OCI-LY7 (cell line): ENCODE measurements at regions not wholly inside any gene's neighbourhood (a gene's known extent, or its start where the extent isn't known, plus 50 kb on each side); places are given as distances from the start of the nearest gene placed in this dataset.

ENCODE experiments used
- EZH2phosphoT487 ChIP-seq: fragments of 200-600 bp; sonication (generic); IDR thresholded peaks from 2 replicates; pipeline ENCODE4 v1.6.1; 2018; ENCODE audit warnings: low read depth, borderline replicate concordance, mild to moderate bottlenecking, mixed run types, antibody characterized with exemption, low read length, moderate library complexity, mixed read lengths
- TF ChIP-seq, protein P1 (sequence below): fragments of 200-600 bp; sonication (generic); conservative IDR thresholded peaks from 2 replicates; pipeline ENCODE4 v1.5.1; 2014; ENCODE audit warnings: mild to moderate bottlenecking, antibody characterized with exemption, low read length, moderate library complexity, mixed read lengths

DNA sequence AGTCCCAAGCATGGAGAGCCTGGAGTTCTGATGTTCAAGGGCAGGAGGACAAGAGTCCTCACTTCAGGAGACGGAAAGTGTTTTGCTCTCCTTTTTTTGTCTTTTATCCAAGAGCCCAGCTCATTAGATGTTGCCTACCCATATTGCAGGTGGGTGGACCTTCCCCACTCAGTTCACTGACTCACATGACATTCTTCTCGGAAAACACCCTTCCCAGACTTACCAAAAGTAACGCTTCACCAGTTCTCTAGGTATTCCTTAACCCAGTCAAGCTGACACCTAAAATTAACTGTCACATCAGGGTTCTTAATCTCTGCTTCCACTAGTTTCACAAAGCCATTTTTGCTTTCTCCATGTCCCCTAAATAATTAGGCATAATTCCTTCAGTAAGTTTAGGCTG lies 2215.4 kb upstream of the PCDH20 start:
- TF ChIP-seq, protein P1, sequence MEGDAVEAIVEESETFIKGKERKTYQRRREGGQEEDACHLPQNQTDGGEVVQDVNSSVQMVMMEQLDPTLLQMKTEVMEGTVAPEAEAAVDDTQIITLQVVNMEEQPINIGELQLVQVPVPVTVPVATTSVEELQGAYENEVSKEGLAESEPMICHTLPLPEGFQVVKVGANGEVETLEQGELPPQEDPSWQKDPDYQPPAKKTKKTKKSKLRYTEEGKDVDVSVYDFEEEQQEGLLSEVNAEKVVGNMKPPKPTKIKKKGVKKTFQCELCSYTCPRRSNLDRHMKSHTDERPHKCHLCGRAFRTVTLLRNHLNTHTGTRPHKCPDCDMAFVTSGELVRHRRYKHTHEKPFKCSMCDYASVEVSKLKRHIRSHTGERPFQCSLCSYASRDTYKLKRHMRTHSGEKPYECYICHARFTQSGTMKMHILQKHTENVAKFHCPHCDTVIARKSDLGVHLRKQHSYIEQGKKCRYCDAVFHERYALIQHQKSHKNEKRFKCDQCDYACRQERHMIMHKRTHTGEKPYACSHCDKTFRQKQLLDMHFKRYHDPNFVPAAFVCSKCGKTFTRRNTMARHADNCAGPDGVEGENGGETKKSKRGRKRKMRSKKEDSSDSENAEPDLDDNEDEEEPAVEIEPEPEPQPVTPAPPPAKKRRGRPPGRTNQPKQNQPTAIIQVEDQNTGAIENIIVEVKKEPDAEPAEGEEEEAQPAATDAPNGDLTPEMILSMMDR: no peak
- no peak for TF ChIP-seq EZH2phosphoT487
